GM10266 (cell line): ENCODE measurements at regions not wholly inside any gene's neighbourhood (a gene's known extent, or its start where the extent isn't known, plus 50 kb on each side); places are given as distances from the start of the nearest gene placed in this dataset.

Source experiments
- DNase-seq: peaks from one replicate; pipeline ENCODE4 v3.0.0; 2012; ENCODE audit errors: extremely low spot score
- CTCF ChIP-seq: IDR thresholded peaks from 2 replicates; pipeline ENCODE4 v1.5.1; 2012; ENCODE audit warnings: mild to moderate bottlenecking, low read depth; ENCODE audit not compliant: control insufficient read depth, insufficient read depth; ENCODE audit errors: missing control alignments

GRCh38 chr5:54695198-54695966 lies 177.8 kb downstream of the SNX18 start:
- no peak for TF ChIP-seq CTCF

DNA sequence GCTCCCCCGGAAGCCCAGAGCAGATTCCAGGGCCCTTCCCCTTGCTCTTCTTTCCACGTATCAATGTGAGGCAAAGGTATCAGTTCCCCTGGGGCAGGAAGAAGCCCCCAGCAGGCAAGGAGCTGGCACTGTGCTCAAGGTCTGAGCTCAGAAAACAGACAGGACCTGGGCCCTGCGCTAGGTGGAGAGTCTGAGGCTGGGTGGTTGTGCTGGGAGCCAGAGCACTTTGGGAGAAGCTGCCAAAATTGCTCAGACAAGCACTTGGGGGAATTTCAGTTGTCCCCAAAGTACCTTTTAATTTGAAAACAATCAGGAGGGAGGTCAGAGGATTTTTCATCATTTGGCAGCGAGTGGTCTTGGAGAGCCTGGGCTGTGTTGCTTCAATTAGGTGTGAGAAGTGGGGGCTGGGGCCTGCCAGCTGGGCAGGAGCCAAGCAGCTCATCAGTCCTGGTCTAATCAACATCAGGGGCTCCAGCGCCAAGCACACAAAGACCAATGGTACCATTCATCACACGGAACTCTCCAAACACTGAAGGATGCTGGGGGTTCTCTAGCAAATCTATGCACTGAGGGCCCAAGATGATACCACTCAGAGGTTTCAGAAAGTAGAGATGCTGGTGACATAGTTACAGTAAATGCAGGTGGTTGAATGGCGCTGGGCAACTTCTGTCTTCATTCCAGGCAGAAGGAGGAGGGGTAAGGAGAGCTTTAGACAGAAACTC lies 176.5 kb downstream of the SNX18 start:
- DNase-seq: no peak
- no peak for TF ChIP-seq CTCF

More at GRCh38 chr5:54695198-54695966, 177.8 kb downstream of the SNX18 start:
- DNase-seq: no peak

- no peak for TF ChIP-seq CTCF
- DNase-seq: no peak
These were observed 175.1 kb downstream of the SNX18 start for GRCh38 chr5:54692631-54693030.

DNA sequence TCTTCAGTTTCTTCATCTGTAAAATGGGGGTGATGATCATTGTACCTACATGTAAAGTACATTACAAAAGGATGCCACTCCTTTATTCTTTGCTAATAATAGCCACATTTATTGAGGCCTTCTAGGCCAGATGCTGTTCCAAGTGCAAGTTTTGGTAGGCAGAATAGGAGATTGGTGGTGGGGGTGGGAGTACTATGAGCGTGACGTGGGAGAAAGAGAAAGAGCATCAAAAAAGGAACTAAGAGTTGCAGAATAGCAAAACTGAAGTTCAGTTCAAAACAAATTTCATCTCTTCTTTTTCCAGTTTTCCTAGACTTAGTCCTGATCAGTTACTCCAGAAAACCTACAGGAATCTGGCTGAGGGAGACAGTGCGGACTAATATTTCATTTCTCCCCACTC lies 174.1 kb downstream of the SNX18 start:
- no peak for DNase-seq
- no peak for TF ChIP-seq CTCF

DNA sequence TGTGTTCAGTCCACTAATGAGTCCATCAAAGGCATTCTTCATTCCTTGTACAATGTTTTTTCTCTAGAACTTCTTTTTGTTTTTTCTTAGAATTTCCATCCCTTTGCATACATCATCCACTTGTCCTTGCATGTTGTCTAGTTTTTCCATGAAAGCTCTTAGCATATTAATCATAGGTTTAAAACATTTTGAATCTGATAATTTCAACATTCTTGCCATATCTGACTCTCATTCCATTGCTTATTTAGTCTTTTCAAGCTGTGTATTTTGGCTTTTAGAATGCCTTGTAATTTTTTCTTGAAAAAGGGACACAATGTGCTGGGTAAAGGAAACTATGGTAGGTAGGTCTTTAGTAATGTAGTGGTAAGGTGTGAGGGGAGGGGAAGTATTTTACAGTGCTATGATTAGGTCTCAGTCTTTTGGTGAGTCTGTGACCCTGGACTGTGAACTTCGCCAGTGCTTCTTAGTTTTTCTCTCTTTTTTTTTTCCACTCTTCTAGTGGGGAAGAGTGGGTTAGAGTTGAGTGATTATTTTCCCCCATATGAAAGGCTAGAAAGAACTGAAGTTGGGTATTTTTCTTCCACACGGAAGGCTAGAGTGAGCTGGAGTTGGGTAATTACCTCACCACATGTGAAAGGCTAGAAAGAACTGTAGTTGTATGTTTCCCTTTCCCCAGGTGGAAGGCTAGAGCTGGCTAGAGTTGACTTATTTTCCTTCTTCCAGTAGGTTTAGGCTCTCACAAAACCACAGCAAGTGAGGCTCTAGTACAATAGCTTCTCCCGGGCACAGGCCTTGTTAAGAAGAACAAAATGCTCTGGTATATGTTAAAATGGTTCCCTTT lies 172.1 kb downstream of the SNX18 start:
- DNase-seq: no peak

GRCh38 chr5:54680998-54681397 lies 163.4 kb downstream of the SNX18 start:
- no peak for DNase-seq
- TF ChIP-seq CTCF: no peak

More for the DNA sequence above, 172.1 kb downstream of the SNX18 start:
- no peak for TF ChIP-seq CTCF
